Ishikawa (cell line): ENCODE measurements at regions not wholly inside any gene's neighbourhood (a gene's known extent, or its start where the extent isn't known, plus 50 kb on each side); places are given as distances from the start of the nearest gene placed in this dataset.
A peak's percentile ranks its signal among the peaks of the same experiment; 100 is the strongest.

Experiments
- CEBPB ChIP-seq: IDR thresholded peaks from 2 replicates; pipeline ENCODE4 v1.6.1; 2012
- CREB1 ChIP-seq: IDR thresholded peaks from 2 replicates; pipeline ENCODE4 v1.6.1; 2012; ENCODE audit warnings: low read depth
- EGR1 ChIP-seq: IDR thresholded peaks from 2 replicates; pipeline ENCODE4 v1.6.1; 2012
- EP300 ChIP-seq: IDR thresholded peaks from 2 replicates; pipeline ENCODE4 v1.6.1; 2012; ENCODE audit warnings: borderline replicate concordance
- FOXM1 ChIP-seq: IDR thresholded peaks from 2 replicates; pipeline ENCODE4 v1.6.1; 2012; ENCODE audit warnings: low read depth, borderline replicate concordance
- MAX ChIP-seq: IDR thresholded peaks from 2 replicates; pipeline ENCODE4 v1.6.1; 2012
- NFIC ChIP-seq: IDR thresholded peaks from 2 replicates; pipeline ENCODE4 v1.6.1; 2012
- RAD21 ChIP-seq: IDR thresholded peaks from 2 replicates; pipeline ENCODE4 v1.6.1; 2012; ENCODE audit warnings: low read depth
- REST ChIP-seq: IDR thresholded peaks from 2 replicates; pipeline ENCODE4 v1.6.1; 2012; ENCODE audit warnings: low read depth, mild to moderate bottlenecking
- TAF1 ChIP-seq: IDR thresholded peaks from 2 replicates; pipeline ENCODE4 v1.6.1; 2012; ENCODE audit warnings: low read depth, mild to moderate bottlenecking
- TCF12 ChIP-seq: IDR thresholded peaks from 2 replicates; pipeline ENCODE4 v1.6.1; 2012; ENCODE audit warnings: low read depth
- TEAD4 ChIP-seq: IDR thresholded peaks from 2 replicates; pipeline ENCODE4 v1.6.1; 2012
- USF1 ChIP-seq: IDR thresholded peaks from 2 replicates; pipeline ENCODE4 v1.6.1; 2012
- YY1 ChIP-seq: IDR thresholded peaks from 2 replicates; pipeline ENCODE4 v1.6.1; 2012; ENCODE audit warnings: low read depth
- ZBTB7A ChIP-seq: IDR thresholded peaks from 2 replicates; pipeline ENCODE4 v1.6.1; 2012; ENCODE audit warnings: low read depth

- TF ChIP-seq CREB1, result no peak
- TF ChIP-seq REST, result no peak
- no peak for TF ChIP-seq ZBTB7A
- no peak for TF ChIP-seq RAD21
- TF ChIP-seq EGR1, result no peak
- TF ChIP-seq CEBPB, result no peak
- TF ChIP-seq EP300, result no peak
- TF ChIP-seq NFIC, result no peak
- no peak for TF ChIP-seq YY1
Observed at GRCh38 chr2:4753721-4754120, 938.5 kb upstream of the SOX11 start.

- TF ChIP-seq TCF12 (no peak), RAD21 (peak; percentile 29; the same call in 1 of the 2 replicates), CEBPB (no peak)
Observed at GRCh38 chr2:4762951-4763376, 929.2 kb upstream of the SOX11 start.

- no peak for TF ChIP-seq YY1
- TF ChIP-seq TCF12, result no peak
- no peak for TF ChIP-seq MAX
- no peak for TF ChIP-seq EP300
- no peak for TF ChIP-seq TEAD4
- no peak for TF ChIP-seq TAF1
- TF ChIP-seq EGR1, result no peak
- TF ChIP-seq RAD21, result no peak
- no peak for TF ChIP-seq NFIC
- no peak for TF ChIP-seq FOXM1
Observed at GRCh38 chr2:4765787-4766530, 926.2 kb upstream of the SOX11 start.

GRCh38 chr2:4775668-4776067 lies 916.5 kb upstream of the SOX11 start:
- TF ChIP-seq TCF12 (no peak), RAD21 (no peak), ZBTB7A (no peak), CREB1 (no peak), REST (no peak), TAF1 (no peak), EP300 (no peak), TEAD4 (no peak), MAX (no peak), USF1 (no peak), CEBPB (no peak), YY1 (no peak), NFIC (no peak), EGR1 (no peak), FOXM1 (no peak)

GRCh38 chr2:4780679-4781078 lies 911.5 kb upstream of the SOX11 start:
- no peak for TF ChIP-seq CEBPB
- no peak for TF ChIP-seq TEAD4
- TF ChIP-seq ZBTB7A, result no peak
- TF ChIP-seq RAD21, result no peak
- TF ChIP-seq REST, result no peak
- no peak for TF ChIP-seq TCF12
- no peak for TF ChIP-seq TAF1
- TF ChIP-seq EP300, result no peak
- TF ChIP-seq EGR1, result no peak
- no peak for TF ChIP-seq NFIC
- TF ChIP-seq YY1, result no peak
- no peak for TF ChIP-seq MAX
- no peak for TF ChIP-seq CREB1
- no peak for TF ChIP-seq FOXM1
- TF ChIP-seq USF1, result no peak
